Karpas-422 (cell line): ENCODE measurements at regions not wholly inside any gene's neighbourhood (a gene's known extent, or its start where the extent isn't known, plus 50 kb on each side); places are given as distances from the start of the nearest gene placed in this dataset.

Experiments
- DNase-seq: peaks from one replicate; pipeline ENCODE4 v3.0.0-alpha.2; 2015
- H2AFZ ChIP-seq: fragments of 200-600 bp; sonication (generic); 2 replicates; pipeline ENCODE4 v1.6.1; 2014; ENCODE audit warnings: antibody characterized with exemption, low read length, mixed read lengths
- H3K27ac ChIP-seq: fragments of 200-600 bp; sonication (generic); 2 replicates; pipeline ENCODE4 v1.5.1; 2014; ENCODE audit warnings: mild to moderate bottlenecking, low read length, moderate library complexity
- H3K27me3 ChIP-seq: fragments of 200-600 bp; sonication (generic); 2 replicates; pipeline ENCODE4 v1.6.1; 2014; ENCODE audit warnings: low read length, mixed read lengths
- H3K36me3 ChIP-seq: fragments of 200-600 bp; sonication (generic); 2 replicates; pipeline ENCODE4 v1.6.1; 2014; ENCODE audit warnings: low read length, mixed read lengths; ENCODE audit not compliant: insufficient read depth
- H3K4me1 ChIP-seq: fragments of 200-600 bp; sonication (generic); 2 replicates; pipeline ENCODE4 v1.6.1; 2014; ENCODE audit warnings: mild to moderate bottlenecking, low read length, mixed read lengths
- H3K4me2 ChIP-seq: fragments of 200-600 bp; sonication (generic); 2 replicates; pipeline ENCODE4 v1.6.1; 2014; ENCODE audit warnings: low read length, low read depth, mild to moderate bottlenecking; ENCODE audit not compliant: poor library complexity, severe bottlenecking
- H3K4me3 ChIP-seq: fragments of 200-600 bp; sonication (generic); 2 replicates; pipeline ENCODE4 v1.5.1; 2014; ENCODE audit warnings: mild to moderate bottlenecking, antibody characterized with exemption, low read length, mixed read lengths
- H3K79me2 ChIP-seq: fragments of 200-600 bp; sonication (generic); 2 replicates; pipeline ENCODE4 v1.6.1; 2014; ENCODE audit warnings: mild to moderate bottlenecking, low read length, mixed read lengths
- H3K9ac ChIP-seq: fragments of 200-600 bp; sonication (generic); 2 replicates; pipeline ENCODE4 v1.6.0; 2014; ENCODE audit warnings: low read length
- H3K9me2 ChIP-seq: fragments of 200-600 bp; sonication (generic), shearing (Covaris generic); replicated peaks from 2 replicates; pipeline ENCODE4 v1.6.0; 2014; ENCODE audit warnings: mild to moderate bottlenecking, low read length, moderate library complexity; ENCODE audit not compliant: insufficient read depth
- H3K9me3 ChIP-seq: fragments of 300-700, 200-600 bp; sonication (generic); 2 replicates; pipeline ENCODE4 v1.6.1; 2014; ENCODE audit warnings: low read length, mixed read lengths
- H4K20me1 ChIP-seq: fragments of 200-600 bp; sonication (generic); 2 replicates; pipeline ENCODE4 v1.6.1; 2014; ENCODE audit warnings: mild to moderate bottlenecking, antibody characterized with exemption, low read length, low read depth; ENCODE audit not compliant: insufficient read depth

DNA sequence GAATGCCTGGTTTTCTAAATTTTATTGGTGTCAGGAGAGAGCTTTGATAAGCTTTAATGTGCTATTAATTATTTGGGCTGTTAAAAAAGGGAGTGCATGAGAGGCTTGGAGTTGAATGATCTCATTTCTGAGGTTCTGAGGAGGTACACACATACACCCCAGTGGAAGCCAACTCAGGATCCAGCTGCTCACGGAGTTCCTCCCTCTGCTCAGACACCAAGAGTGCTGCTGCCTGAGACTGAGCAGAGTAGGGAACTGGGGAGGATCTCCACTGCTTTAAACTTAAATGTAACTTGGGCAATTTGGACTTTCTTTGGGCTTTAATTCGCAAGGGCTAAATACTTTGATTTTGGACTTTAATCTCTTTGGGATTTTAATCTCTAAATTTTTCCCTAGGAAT, 414.4 kb upstream of the CADM1 start:
- Histone ChIP-seq H3K4me2 (no peak overlapping the region), H3K27ac (no peak overlapping the region), H3K4me3 (no peak overlapping the region), H3K4me1 (peaks cover 17% of the 10 kb centered on the region), H3K9me2 (no peaks in the 10 kb centered on the region), H3K9ac (no peak overlapping the region), H2AFZ (no peak overlapping the region), H4K20me1 (no peaks in the 10 kb centered on the region), H3K79me2 (no peaks in the 10 kb centered on the region), H3K9me3 (no peaks in the 10 kb centered on the region), H3K36me3 (no peaks in the 10 kb centered on the region), H3K27me3 (no peaks in the 10 kb centered on the region)
- no peak for DNase-seq

GRCh38 chr11:115916608-115917007, 412.4 kb upstream of the CADM1 start:
- H3K4me1 ChIP-seq = peaks cover 10% of the 10 kb centered on the region

DNA sequence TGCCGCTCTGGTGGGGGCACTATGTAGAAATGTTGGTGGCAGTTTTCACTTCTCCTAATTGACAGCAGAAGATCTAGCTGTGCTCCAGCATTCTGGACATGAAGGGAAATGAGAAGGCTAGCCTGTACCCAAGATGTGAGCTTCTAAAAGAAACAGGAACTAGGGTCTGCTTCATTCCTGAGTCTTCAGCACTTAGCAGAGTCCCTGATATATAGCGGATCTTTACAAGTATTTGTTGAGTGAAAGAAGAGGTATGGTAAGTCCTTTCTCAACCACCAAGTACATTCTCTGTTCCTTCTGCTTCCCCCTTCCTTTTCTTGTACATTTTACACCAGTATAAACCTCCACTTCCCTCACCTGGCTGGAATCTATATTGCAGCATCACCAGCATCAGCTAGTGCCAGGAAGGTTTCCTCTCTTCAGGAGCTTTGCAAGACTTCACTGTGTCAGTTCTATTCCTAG, 408.3 kb upstream of the CADM1 start:
- Histone ChIP-seq H3K36me3 (no peaks in the 10 kb centered on the region), H4K20me1 (no peaks in the 10 kb centered on the region), H3K4me3 (no peak overlapping the region), H3K9me3 (no peaks in the 10 kb centered on the region), H3K4me2 (no peak overlapping the region), H3K9me2 (no peaks in the 10 kb centered on the region), H3K4me1 (no peaks in the 10 kb centered on the region), H3K9ac (no peak overlapping the region), H3K27me3 (no peaks in the 10 kb centered on the region), H2AFZ (no peak overlapping the region), H3K79me2 (no peaks in the 10 kb centered on the region), H3K27ac (no peak overlapping the region)
- no peak for DNase-seq

More at GRCh38 chr11:115916608-115917007, 412.4 kb upstream of the CADM1 start:
- no peak overlapping the region for H2AFZ ChIP-seq
- H3K79me2 ChIP-seq = no peaks in the 10 kb centered on the region
- H3K9me3 ChIP-seq = no peaks in the 10 kb centered on the region
- no peak for DNase-seq
- H3K9me2 ChIP-seq = no peaks in the 10 kb centered on the region
- no peak overlapping the region for H3K27ac ChIP-seq
- H3K4me3 ChIP-seq = no peak overlapping the region
- H4K20me1 ChIP-seq = no peaks in the 10 kb centered on the region
- H3K4me2 ChIP-seq = no peak overlapping the region
- no peak overlapping the region for H3K9ac ChIP-seq
- no peaks in the 10 kb centered on the region for H3K27me3 ChIP-seq
- no peaks in the 10 kb centered on the region for H3K36me3 ChIP-seq

DNA sequence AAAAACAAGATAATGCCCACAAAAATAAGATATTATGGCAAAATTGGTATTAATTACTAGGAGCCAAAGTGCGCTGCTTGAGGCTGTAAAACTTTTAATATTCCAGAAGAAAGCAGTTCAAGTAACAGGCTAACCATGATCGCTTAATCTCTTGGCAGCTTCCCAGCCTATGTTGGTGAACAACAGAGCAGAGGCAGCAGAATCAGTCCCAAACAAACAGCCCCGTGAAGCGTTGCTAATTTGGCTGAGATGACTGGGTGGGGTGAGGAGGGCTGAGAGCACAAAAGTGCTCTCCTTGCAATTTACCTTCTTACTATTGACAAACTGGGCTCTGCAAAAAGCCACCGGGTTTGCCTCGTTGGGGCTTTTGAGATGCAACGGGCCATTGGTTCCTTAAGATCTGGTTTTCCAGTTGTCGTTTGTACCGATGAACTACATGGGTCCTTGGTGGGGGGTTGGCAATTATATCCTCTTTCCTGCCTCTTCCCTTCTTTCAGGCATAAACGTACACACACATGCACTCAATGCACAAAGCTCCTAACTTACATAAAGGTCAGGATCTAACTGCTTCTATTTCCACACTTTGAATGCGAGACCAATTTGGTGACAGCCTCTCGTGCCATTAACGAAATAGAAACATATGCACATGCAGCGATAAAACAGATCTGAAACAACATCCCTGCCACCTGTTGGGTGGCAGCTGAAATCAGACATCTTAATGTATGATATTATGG, 407.6 kb upstream of the CADM1 start:
- Histone ChIP-seq H3K9ac (no peak overlapping the region), H3K4me2 (no peak overlapping the region), H3K9me3 (no peaks in the 10 kb centered on the region), H3K4me1 (no peaks in the 10 kb centered on the region), H3K9me2 (no peaks in the 10 kb centered on the region), H3K79me2 (no peaks in the 10 kb centered on the region), H3K36me3 (no peaks in the 10 kb centered on the region), H3K27ac (no peak overlapping the region), H3K4me3 (no peak overlapping the region), H4K20me1 (no peaks in the 10 kb centered on the region), H2AFZ (no peak overlapping the region), H3K27me3 (no peaks in the 10 kb centered on the region)
- DNase-seq = no peak

DNA sequence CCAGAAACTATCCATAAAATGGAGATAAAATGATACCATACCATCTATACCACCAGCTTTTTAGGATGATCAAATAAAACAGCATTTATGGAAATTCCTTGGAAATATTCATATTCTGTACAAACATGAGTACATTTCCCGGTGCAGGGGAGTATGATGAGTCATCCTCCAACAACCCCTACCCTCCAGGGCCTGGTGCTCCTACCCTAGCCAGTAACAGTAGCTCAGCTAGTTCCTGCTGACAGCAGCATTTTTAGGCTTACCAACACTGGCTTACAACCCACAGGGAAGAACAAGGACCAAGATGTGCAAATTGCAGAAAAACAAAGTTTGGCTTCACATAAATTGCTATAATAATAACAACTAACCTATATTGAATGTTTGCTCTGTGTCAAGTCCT, 406.2 kb upstream of the CADM1 start:
- Histone ChIP-seq H2AFZ (no peak overlapping the region), H3K4me3 (no peak overlapping the region), H3K27ac (no peak overlapping the region), H3K79me2 (no peaks in the 10 kb centered on the region), H3K9me3 (no peaks in the 10 kb centered on the region), H3K4me1 (no peaks in the 10 kb centered on the region), H4K20me1 (no peaks in the 10 kb centered on the region), H3K27me3 (no peaks in the 10 kb centered on the region), H3K9me2 (no peaks in the 10 kb centered on the region), H3K9ac (no peak overlapping the region), H3K36me3 (no peaks in the 10 kb centered on the region), H3K4me2 (no peak overlapping the region)
- no peak for DNase-seq

- H2AFZ ChIP-seq = no peak overlapping the region
- no peaks in the 10 kb centered on the region for H3K9me2 ChIP-seq
- no peaks in the 10 kb centered on the region for H3K4me1 ChIP-seq
- H3K4me2 ChIP-seq = no peak overlapping the region
- H3K9ac ChIP-seq = no peak overlapping the region
- H3K79me2 ChIP-seq = no peaks in the 10 kb centered on the region
- DNase-seq = no peak
- H4K20me1 ChIP-seq = no peaks in the 10 kb centered on the region
- no peaks in the 10 kb centered on the region for H3K36me3 ChIP-seq
- H3K27ac ChIP-seq = no peak overlapping the region
- no peak overlapping the region for H3K4me3 ChIP-seq
- no peaks in the 10 kb centered on the region for H3K27me3 ChIP-seq
- H3K9me3 ChIP-seq = no peaks in the 10 kb centered on the region
Observed at GRCh38 chr11:115906171-115906570, 402.0 kb upstream of the CADM1 start.

GRCh38 chr11:115905341-115906000, 401.3 kb upstream of the CADM1 start:
- no peak overlapping the region for H3K4me2 ChIP-seq
- H3K4me1 ChIP-seq = no peaks in the 10 kb centered on the region
- DNase-seq = no peak
- no peaks in the 10 kb centered on the region for H4K20me1 ChIP-seq
- H3K27ac ChIP-seq = no peak overlapping the region
- H3K27me3 ChIP-seq = no peaks in the 10 kb centered on the region
- H3K79me2 ChIP-seq = no peaks in the 10 kb centered on the region
- H3K36me3 ChIP-seq = no peaks in the 10 kb centered on the region
- H3K9ac ChIP-seq = no peak overlapping the region
- H3K4me3 ChIP-seq = no peak overlapping the region
- no peaks in the 10 kb centered on the region for H3K9me3 ChIP-seq
- no peaks in the 10 kb centered on the region for H3K9me2 ChIP-seq
- H2AFZ ChIP-seq = no peak overlapping the region

DNA sequence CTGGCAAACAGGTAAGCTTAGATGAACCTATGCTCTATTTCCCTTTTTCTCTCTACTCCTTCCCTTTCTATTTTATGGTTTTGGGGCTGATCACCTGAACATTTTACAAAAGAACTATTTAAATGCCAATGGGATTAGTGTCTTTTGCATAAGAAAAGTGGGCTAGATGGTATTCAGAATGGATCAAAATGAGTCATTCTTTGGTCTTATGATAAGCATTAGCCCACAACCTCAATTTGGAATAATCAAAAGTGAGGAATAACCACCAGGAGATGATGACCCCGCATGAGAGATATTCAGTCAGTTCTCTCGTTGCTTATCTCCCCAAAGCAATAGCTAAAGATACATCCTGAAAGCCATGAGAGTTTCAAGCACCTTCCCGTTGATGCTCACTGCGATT, 399.0 kb upstream of the CADM1 start:
- Histone ChIP-seq H3K79me2 (no peaks in the 10 kb centered on the region), H3K9me3 (no peaks in the 10 kb centered on the region), H3K27me3 (no peaks in the 10 kb centered on the region), H3K27ac (no peak overlapping the region), H2AFZ (no peak overlapping the region), H3K4me3 (no peak overlapping the region), H3K4me1 (no peaks in the 10 kb centered on the region), H3K9me2 (no peaks in the 10 kb centered on the region), H3K36me3 (no peaks in the 10 kb centered on the region), H4K20me1 (no peaks in the 10 kb centered on the region), H3K4me2 (no peak overlapping the region), H3K9ac (no peak overlapping the region)
- DNase-seq = no peak
